ENCODE measurements at regions not wholly inside any gene's neighbourhood (a gene's known extent, or its start where the extent isn't known, plus 50 kb on each side); places are given as distances from the start of the nearest gene placed in this dataset.
A peak's percentile ranks its signal among the peaks of the same experiment; 100 is the strongest.

DNA sequence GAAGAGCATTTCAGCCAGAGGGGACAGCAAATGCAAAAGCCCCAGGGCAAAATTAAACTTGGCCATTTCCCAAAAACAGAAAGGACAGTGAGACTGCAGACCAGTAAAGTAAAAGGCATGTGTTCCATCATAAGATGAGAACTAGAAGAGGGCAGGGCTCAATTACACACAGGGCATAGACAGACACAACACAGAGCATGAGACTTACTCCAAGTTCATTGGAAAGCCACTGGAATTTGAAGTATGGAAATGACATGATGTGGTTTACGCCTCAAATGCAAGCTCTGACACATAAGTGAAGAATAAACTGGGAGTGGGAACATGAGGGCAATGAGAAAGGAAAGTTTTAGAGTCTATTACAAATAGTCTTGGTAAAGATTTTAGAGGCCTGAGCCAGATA is 446.6 kb upstream of the GRIA1 start:
- no peak overlapping the region for H3K4me3 ChIP-seq (ENCODE audit: insufficient read depth, low read depth, low read length)
- H3K4me1 ChIP-seq (ENCODE audit: insufficient read depth, low read length): no peaks in the 10 kb centered on the region
- no peak overlapping the region for H3K9ac ChIP-seq (ENCODE audit: low read length)
- no peak for TF ChIP-seq CTCF (IDR thresholded peaks at IDR 0.05; ENCODE audit: insufficient read depth, low read depth, low read length)
- no peak for TF ChIP-seq EZH2 (IDR thresholded peaks at IDR 0.05; ENCODE audit: insufficient read depth, low read length)
- FAIRE-seq: no peak
- H3K27ac Mint-ChIP-seq (ENCODE audit: unreplicated experiment): peak overlapping the region; percentile 98
- H3K9me3 Mint-ChIP-seq (ENCODE audit: unreplicated experiment): no peaks in the 10 kb centered on the region
- no peaks in the 10 kb centered on the region for H3K27me3 Mint-ChIP-seq (ENCODE audit: low read depth, unreplicated experiment)
- no peaks in the 10 kb centered on the region for H3K36me3 Mint-ChIP-seq (ENCODE audit: low read depth, unreplicated experiment)
- no peaks in the 10 kb centered on the region for H3K79me2 ChIP-seq (ENCODE audit: insufficient read depth, low read length)
- no peak overlapping the region for H3K27ac ChIP-seq (ENCODE audit: low read depth, low read length)
- H3K36me3 ChIP-seq (ENCODE audit: insufficient read depth, low read length): no peaks in the 10 kb centered on the region
- H2AFZ ChIP-seq (ENCODE audit: low read depth, low read length): no peak overlapping the region
- peak; percentile 31 for DNase-seq (ENCODE audit: low read depth)
- H3K4me2 ChIP-seq (ENCODE audit: low read length): no peak overlapping the region
- H4K20me1 ChIP-seq (ENCODE audit: insufficient read depth, low read length): no peaks in the 10 kb centered on the region
- no peaks in the 10 kb centered on the region for H3K9me3 ChIP-seq (ENCODE audit: insufficient read depth, low read depth, low read length)
- H3K27me3 ChIP-seq (ENCODE audit: insufficient read depth, low read length): no peaks in the 10 kb centered on the region
- H3K4me3 Mint-ChIP-seq (ENCODE audit: unreplicated experiment): no peak overlapping the region
- peaks cover 17% of the 10 kb centered on the region for H3K4me1 Mint-ChIP-seq (ENCODE audit: low read depth, unreplicated experiment)

GRCh38 chr5:153050496-153051179 is 439.8 kb upstream of the GRIA1 start:
- Histone ChIP-seq H3K27ac (ENCODE audit: low read depth, low read length) (no peak overlapping the region), H3K4me3 (ENCODE audit: insufficient read depth, low read depth, low read length) (no peak overlapping the region), H3K27me3 (ENCODE audit: insufficient read depth, low read length) (no peaks in the 10 kb centered on the region), H3K9ac (ENCODE audit: low read length) (no peak overlapping the region), H3K36me3 (ENCODE audit: insufficient read depth, low read length) (no peaks in the 10 kb centered on the region), H2AFZ (ENCODE audit: low read depth, low read length) (no peak overlapping the region), H3K4me2 (ENCODE audit: low read length) (no peak overlapping the region), H3K79me2 (ENCODE audit: insufficient read depth, low read length) (no peaks in the 10 kb centered on the region), H3K4me1 (ENCODE audit: insufficient read depth, low read length) (no peaks in the 10 kb centered on the region), H3K9me3 (ENCODE audit: insufficient read depth, low read depth, low read length) (no peaks in the 10 kb centered on the region), H4K20me1 (ENCODE audit: insufficient read depth, low read length) (no peaks in the 10 kb centered on the region)
- Mint-ChIP-seq H3K4me3 (ENCODE audit: unreplicated experiment) (no peak overlapping the region), H3K27me3 (ENCODE audit: low read depth, unreplicated experiment) (no peaks in the 10 kb centered on the region), H3K36me3 (ENCODE audit: low read depth, unreplicated experiment) (no peaks in the 10 kb centered on the region), H3K4me1 (ENCODE audit: low read depth, unreplicated experiment) (peaks cover 2% of the 10 kb centered on the region), H3K27ac (ENCODE audit: unreplicated experiment) (no peak overlapping the region), H3K9me3 (ENCODE audit: unreplicated experiment) (no peaks in the 10 kb centered on the region)
- no peak for TF ChIP-seq EZH2 (IDR thresholded peaks at IDR 0.05; ENCODE audit: insufficient read depth, low read length)
- TF ChIP-seq CTCF (IDR thresholded peaks at IDR 0.05; ENCODE audit: insufficient read depth, low read depth, low read length): no peak
- FAIRE-seq (no peak), DNase-seq (ENCODE audit: low read depth) (no peak)

GRCh38 chr5:153066281-153066680 is 424.2 kb upstream of the GRIA1 start:
- Histone ChIP-seq H3K27ac (ENCODE audit: low read depth, low read length) (no peak overlapping the region), H3K9ac (ENCODE audit: low read length) (no peak overlapping the region), H3K9me3 (ENCODE audit: insufficient read depth, low read depth, low read length) (no peaks in the 10 kb centered on the region), H3K27me3 (ENCODE audit: insufficient read depth, low read length) (no peaks in the 10 kb centered on the region), H4K20me1 (ENCODE audit: insufficient read depth, low read length) (no peaks in the 10 kb centered on the region), H2AFZ (ENCODE audit: low read depth, low read length) (no peak overlapping the region), H3K4me2 (ENCODE audit: low read length) (no peak overlapping the region), H3K4me3 (ENCODE audit: insufficient read depth, low read depth, low read length) (no peak overlapping the region), H3K36me3 (ENCODE audit: insufficient read depth, low read length) (no peaks in the 10 kb centered on the region), H3K79me2 (ENCODE audit: insufficient read depth, low read length) (no peaks in the 10 kb centered on the region), H3K4me1 (ENCODE audit: insufficient read depth, low read length) (no peaks in the 10 kb centered on the region)
- H3K36me3 Mint-ChIP-seq (ENCODE audit: low read depth, unreplicated experiment): no peaks in the 10 kb centered on the region
- DNase-seq (ENCODE audit: low read depth): no peak
- H3K27ac Mint-ChIP-seq (ENCODE audit: unreplicated experiment): no peak overlapping the region
- H3K4me1 Mint-ChIP-seq (ENCODE audit: low read depth, unreplicated experiment): peaks cover 7% of the 10 kb centered on the region
- no peak for FAIRE-seq
- no peak overlapping the region for H3K4me3 Mint-ChIP-seq (ENCODE audit: unreplicated experiment)
- no peak for TF ChIP-seq CTCF (IDR thresholded peaks at IDR 0.05; ENCODE audit: insufficient read depth, low read depth, low read length)
- H3K27me3 Mint-ChIP-seq (ENCODE audit: low read depth, unreplicated experiment): peaks cover 4% of the 10 kb centered on the region
- no peaks in the 10 kb centered on the region for H3K9me3 Mint-ChIP-seq (ENCODE audit: unreplicated experiment)

Measured in astrocyte (in vitro differentiated cells and primary cell).